Osteocyte (in vitro differentiated cells): ENCODE measurements at regions not wholly inside any gene's neighbourhood (a gene's known extent, or its start where the extent isn't known, plus 50 kb on each side); places are given as distances from the start of the nearest gene placed in this dataset.

Experiments
- DNase-seq: peaks from one replicate; pipeline ENCODE4 v3.0.0; 2021; ENCODE audit warnings: mixed read lengths; ENCODE audit not compliant: unreplicated experiment; ENCODE audit errors: extremely low spot score
- H3K27ac Mint-ChIP-seq: one replicate; pipeline ENCODE4 v1.8.0; 2021; ENCODE audit warnings: mild to moderate bottlenecking, mixed read lengths; ENCODE audit not compliant: unreplicated experiment
- H3K27me3 Mint-ChIP-seq: one replicate; pipeline ENCODE4 v1.8.0; 2021; ENCODE audit warnings: mixed read lengths; ENCODE audit not compliant: unreplicated experiment
- H3K36me3 Mint-ChIP-seq: one replicate; pipeline ENCODE4 v1.8.0; 2021; ENCODE audit warnings: mixed read lengths; ENCODE audit not compliant: unreplicated experiment
- H3K4me1 Mint-ChIP-seq: one replicate; pipeline ENCODE4 v1.8.0; 2021; ENCODE audit warnings: mixed read lengths; ENCODE audit not compliant: unreplicated experiment
- H3K4me3 Mint-ChIP-seq: one replicate; pipeline ENCODE4 v1.8.0; 2021; ENCODE audit warnings: mild to moderate bottlenecking, moderate library complexity, mixed read lengths; ENCODE audit not compliant: unreplicated experiment
- H3K9me3 Mint-ChIP-seq: one replicate; pipeline ENCODE4 v1.8.0; 2021; ENCODE audit warnings: mixed read lengths; ENCODE audit not compliant: unreplicated experiment
- CTCF ChIP-seq: fragments of 200-600 bp; sonication (generic); IDR thresholded peaks from 2 replicates; pipeline ENCODE4 v1.5.0; 2021; ENCODE audit warnings: antibody characterized with exemption, mild to moderate bottlenecking, moderate library complexity

GRCh38 chr12:67539329-67539728 lies 109.2 kb upstream of the DYRK2 start:
- H3K4me1 Mint-ChIP-seq: peaks cover 13% of the 10 kb centered on the region
- DNase-seq: no peak
- no peak overlapping the region for H3K27ac Mint-ChIP-seq
- no peaks in the 10 kb centered on the region for H3K9me3 Mint-ChIP-seq
- no peak overlapping the region for H3K4me3 Mint-ChIP-seq
- H3K27me3 Mint-ChIP-seq: no peaks in the 10 kb centered on the region
- TF ChIP-seq CTCF: no peak
- no peaks in the 10 kb centered on the region for H3K36me3 Mint-ChIP-seq

DNA sequence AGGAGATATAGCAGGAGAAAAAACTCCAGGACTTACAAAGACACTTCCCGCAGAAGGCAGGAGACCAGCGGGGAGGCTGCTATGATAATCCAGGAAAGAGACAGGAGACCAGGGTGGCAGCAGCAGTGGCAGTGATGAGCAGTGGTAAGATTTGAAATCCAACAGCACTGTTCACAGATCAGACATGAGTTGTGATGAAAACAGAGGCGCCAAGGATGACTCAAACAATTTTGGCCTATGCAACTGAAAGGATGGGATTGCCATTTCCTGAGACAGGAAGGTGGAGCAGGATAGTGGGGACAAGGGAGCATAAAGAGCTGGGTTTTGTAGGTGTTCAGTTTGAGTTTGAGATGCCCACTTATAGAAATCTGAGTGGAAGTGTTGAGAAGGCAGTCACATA lies 108.6 kb upstream of the DYRK2 start:
- no peaks in the 10 kb centered on the region for H3K27me3 Mint-ChIP-seq
- DNase-seq: no peak
- no peaks in the 10 kb centered on the region for H3K36me3 Mint-ChIP-seq
- no peak overlapping the region for H3K27ac Mint-ChIP-seq
- no peak for TF ChIP-seq CTCF
- peaks cover 8% of the 10 kb centered on the region for H3K4me1 Mint-ChIP-seq
- no peaks in the 10 kb centered on the region for H3K9me3 Mint-ChIP-seq
- no peak overlapping the region for H3K4me3 Mint-ChIP-seq

DNA sequence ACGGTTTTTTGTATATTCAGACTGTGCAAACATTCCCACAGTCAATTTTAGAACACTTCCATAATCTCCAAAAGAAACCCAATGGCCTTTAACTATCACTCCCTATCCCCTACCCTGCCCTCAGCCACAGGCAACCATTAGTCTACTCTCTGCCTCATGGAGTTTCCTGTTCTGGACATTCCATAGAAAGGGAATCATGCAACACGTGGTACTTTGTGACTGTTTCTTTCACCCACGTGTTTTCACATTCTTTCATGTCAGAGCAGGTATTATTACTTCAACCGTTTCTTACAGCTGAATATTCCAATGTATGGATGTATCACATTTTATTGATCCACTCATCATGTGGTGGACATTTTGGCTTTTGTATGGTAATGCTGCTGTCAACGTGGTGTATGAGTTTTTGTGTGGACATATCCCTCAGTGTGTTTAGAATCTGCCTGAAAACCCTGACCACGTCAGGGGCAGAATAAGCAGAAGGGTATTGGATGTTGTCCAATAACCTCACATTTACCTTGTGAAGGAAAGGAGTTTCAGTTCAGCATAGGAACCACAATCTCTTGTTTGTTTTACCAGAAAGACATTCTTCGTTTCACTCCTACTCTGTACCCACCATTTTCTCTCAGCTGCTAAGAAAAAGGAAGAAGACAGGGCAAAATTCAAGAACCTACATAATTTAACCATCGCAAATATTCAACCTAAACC lies 107.5 kb upstream of the DYRK2 start:
- H3K9me3 Mint-ChIP-seq: no peaks in the 10 kb centered on the region
- no peak for DNase-seq
- TF ChIP-seq CTCF: no peak
- no peak overlapping the region for H3K4me3 Mint-ChIP-seq
- peaks cover 7% of the 10 kb centered on the region for H3K4me1 Mint-ChIP-seq
- H3K36me3 Mint-ChIP-seq: no peaks in the 10 kb centered on the region
- no peak overlapping the region for H3K27ac Mint-ChIP-seq
- no peaks in the 10 kb centered on the region for H3K27me3 Mint-ChIP-seq

DNA sequence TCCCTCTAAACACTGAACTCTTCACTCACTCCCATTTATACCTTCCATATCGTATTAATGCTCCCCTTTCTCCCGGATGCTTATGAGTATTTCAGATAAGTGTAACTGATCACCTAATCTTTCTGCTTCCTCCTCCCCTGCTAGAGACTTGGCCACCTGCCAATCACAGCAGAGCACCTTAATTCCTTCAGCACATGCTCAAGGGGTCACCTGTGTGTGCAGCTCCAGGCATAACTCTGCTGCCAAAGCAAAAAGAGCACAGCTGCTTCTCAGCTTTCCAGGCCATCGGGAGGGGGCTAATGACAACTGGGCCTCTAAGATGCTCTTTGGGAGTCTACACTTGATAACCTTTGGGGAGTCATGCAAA lies 106.9 kb upstream of the DYRK2 start:
- Mint-ChIP-seq H3K9me3 (no peaks in the 10 kb centered on the region), H3K4me3 (no peak overlapping the region), H3K4me1 (peaks cover 6% of the 10 kb centered on the region), H3K27ac (no peak overlapping the region), H3K27me3 (no peaks in the 10 kb centered on the region), H3K36me3 (no peaks in the 10 kb centered on the region)
- no peak for DNase-seq
- TF ChIP-seq CTCF: no peak

DNA sequence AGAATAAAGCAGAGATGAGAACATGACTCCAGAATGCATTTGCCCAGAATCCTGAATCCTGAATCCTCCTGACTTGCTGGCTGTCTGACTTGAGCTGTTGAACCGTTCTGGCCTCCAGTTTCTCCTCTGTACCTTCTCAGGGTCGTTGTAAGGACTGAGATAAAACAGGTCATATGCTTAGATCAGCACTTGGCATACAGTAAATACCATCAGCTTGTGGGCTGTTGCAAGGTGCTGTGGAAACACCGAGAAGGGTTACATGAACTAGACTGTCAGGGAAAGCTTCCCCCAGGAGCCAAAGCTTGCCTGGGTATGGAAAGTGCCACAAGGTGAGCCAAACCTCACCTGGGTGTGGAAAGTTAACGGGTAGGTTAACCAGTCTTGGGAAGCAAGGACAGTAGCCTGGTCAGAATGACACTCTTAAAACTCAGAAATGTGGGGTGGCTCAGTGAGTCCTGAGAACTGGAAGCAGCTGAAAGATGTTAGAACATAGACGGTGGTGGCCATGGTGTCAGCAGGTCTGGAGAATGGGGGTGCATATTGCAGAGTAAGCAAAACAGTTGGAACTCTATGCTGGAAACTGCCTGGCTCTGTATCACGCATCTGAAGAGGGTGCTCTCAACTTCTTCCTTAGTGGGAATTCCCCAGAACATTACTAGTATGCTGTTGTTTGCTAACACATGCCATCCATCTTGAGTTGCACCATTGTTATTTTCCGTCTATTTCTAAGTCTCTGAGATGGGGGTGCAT lies 105.3 kb upstream of the DYRK2 start:
- no peaks in the 10 kb centered on the region for H3K27me3 Mint-ChIP-seq
- no peak overlapping the region for H3K4me3 Mint-ChIP-seq
- no peak for DNase-seq
- peaks cover 14% of the 10 kb centered on the region for H3K4me1 Mint-ChIP-seq
- TF ChIP-seq CTCF: no peak
- H3K27ac Mint-ChIP-seq: no peak overlapping the region
- H3K36me3 Mint-ChIP-seq: no peaks in the 10 kb centered on the region
- H3K9me3 Mint-ChIP-seq: no peaks in the 10 kb centered on the region
